SK-N-SH treated with all-trans-retinoic acid at 6 μM for 48 hours (cell line): ENCODE measurements at regions not wholly inside any gene's neighbourhood (a gene's known extent, or its start where the extent isn't known, plus 50 kb on each side); places are given as distances from the start of the nearest gene placed in this dataset.
"Not testable (repeated sequence)": the region's sequence is repeated elsewhere in the genome, so short reads cannot be mapped to it uniquely, and the experiment has no call there.

Experiments used
- ISL1 ChIP-seq: fragments of 250-450 bp; sonication (Bioruptor Pico); IDR thresholded peaks from 2 replicates; pipeline ENCODE4 v2.1.2; 2022; ENCODE audit warnings: mild to moderate bottlenecking, moderate library complexity
- OSR1 ChIP-seq: fragments of 250-450 bp; sonication (Bioruptor Pico); IDR thresholded peaks from 2 replicates; pipeline ENCODE4 v1.8.0; 2022; ENCODE audit warnings: moderate library complexity, mild to moderate bottlenecking, inconsistent platforms
- ZFP3 ChIP-seq: fragments of 250-450 bp; sonication (Bioruptor Pico); IDR thresholded peaks from 2 replicates; pipeline ENCODE4 v1.5.0; 2020; ENCODE audit warnings: mild to moderate bottlenecking, moderate library complexity
- ZNF565 ChIP-seq: fragments of 450-650 bp; formaldehyde crosslinking; conservative IDR thresholded peaks from 2 replicates; pipeline ENCODE4 v1.5.0; 2020; ENCODE audit warnings: low read depth, mild to moderate bottlenecking, moderate library complexity
- TF ChIP-seq, protein P1 (sequence below): fragments of 250-450 bp; sonication (Bioruptor Pico); IDR thresholded peaks from 2 replicates; pipeline ENCODE4 v1.8.0; 2021; ENCODE audit warnings: low read depth, mild to moderate bottlenecking, moderate library complexity, borderline replicate concordance

GRCh38 chr4:135447598-135447997 is 1246.0 kb upstream of the PABPC4L start:
- not testable (repeated sequence) for TF ChIP-seq ZFP3; OSR1; ZNF565 (CRISPR knock-in tag); ISL1
- TF ChIP-seq, protein P1, sequence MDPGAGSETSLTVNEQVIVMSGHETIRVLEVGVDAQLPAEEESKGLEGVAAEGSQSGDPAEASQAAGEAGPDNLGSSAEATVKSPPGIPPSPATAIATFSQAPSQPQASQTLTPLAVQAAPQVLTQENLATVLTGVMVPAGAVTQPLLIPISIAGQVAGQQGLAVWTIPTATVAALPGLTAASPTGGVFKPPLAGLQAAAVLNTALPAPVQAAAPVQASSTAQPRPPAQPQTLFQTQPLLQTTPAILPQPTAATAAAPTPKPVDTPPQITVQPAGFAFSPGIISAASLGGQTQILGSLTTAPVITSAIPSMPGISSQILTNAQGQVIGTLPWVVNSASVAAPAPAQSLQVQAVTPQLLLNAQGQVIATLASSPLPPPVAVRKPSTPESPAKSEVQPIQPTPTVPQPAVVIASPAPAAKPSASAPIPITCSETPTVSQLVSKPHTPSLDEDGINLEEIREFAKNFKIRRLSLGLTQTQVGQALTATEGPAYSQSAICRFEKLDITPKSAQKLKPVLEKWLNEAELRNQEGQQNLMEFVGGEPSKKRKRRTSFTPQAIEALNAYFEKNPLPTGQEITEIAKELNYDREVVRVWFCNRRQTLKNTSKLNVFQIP = not testable (repeated sequence)
